Right atrium auricular region (tissue), 2 donors: ENCODE measurements at regions not wholly inside any gene's neighbourhood (a gene's known extent, or its start where the extent isn't known, plus 50 kb on each side); places are given as distances from the start of the nearest gene placed in this dataset.
"Not testable (repeated sequence)": the region's sequence is repeated elsewhere in the genome, so short reads cannot be mapped to it uniquely, and the experiment has no call there.

Experiments
- DNase-seq: peaks from one replicate; pipeline ENCODE4 v3.0.0-alpha.2; 2019; ENCODE audit warnings: low spot score
- H3K27ac ChIP-seq, 2 donors: fragments of 200-600 bp; sonication (generic); 1 replicate in 1 of 2; 2 replicates in 1 of 2; pipeline ENCODE4 v1.5.1; 2016 to 2019
- H3K27me3 ChIP-seq, 2 donors: fragments of 200-600 bp; sonication (generic); one replicate each; pipeline versions ENCODE4 v1.5.1 to v1.6.0; 2017 to 2019
- H3K36me3 ChIP-seq: fragments of 200-600 bp; sonication (generic); one replicate; pipeline ENCODE4 v1.5.1; 2016
- H3K4me1 ChIP-seq, 2 donors: fragments of 200-600 bp; sonication (generic); one replicate each; pipeline versions ENCODE4 v1.5.1 to v1.6.0; 2017 to 2019
- H3K4me3 ChIP-seq, 2 donors: fragments of 200-600 bp; sonication (generic); 1 replicate in 1 of 2; 2 replicates in 1 of 2; pipeline ENCODE4 v1.5.1; 2017 to 2019; ENCODE audit warnings: mild to moderate bottlenecking in 1 of 2, moderate library complexity in 1 of 2
- H3K9me3 ChIP-seq, 2 donors: fragments of 200-600 bp; sonication (generic); one replicate each; pipeline ENCODE4 v1.5.1; 2019
- TF ChIP-seq, protein P1 (sequence below), 2 donors: fragments of 200-600 bp; sonication (generic); IDR thresholded peaks; one replicate each; pipeline ENCODE4 v1.5.1; 2019; ENCODE audit warnings: antibody characterized with exemption in 2 of 2

DNA sequence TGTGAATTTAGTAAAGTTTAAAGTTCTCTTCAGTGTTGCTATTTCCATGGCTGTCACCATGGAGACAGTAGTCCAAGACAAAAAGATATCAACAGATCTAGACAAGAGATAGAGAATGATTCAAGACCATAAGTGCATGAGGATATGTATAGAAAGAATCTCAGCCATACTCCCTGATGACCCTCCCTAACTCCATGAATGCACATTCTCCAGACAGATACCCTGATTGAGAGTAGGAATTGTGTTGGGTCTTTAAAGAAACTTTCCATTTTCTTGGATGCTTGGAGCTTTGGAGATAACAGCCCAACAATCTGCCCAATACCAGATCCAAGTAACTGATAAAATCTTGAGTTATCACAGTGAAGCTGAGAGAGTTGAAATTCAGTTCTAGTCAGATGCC is 1601.2 kb upstream of the CELF4 start:
- no peak overlapping the region for H3K27ac ChIP-seq
- H3K4me3 ChIP-seq, result no peak overlapping the region
- no peaks in the 10 kb centered on the region for H3K9me3 ChIP-seq
- no peaks in the 10 kb centered on the region for H3K36me3 ChIP-seq
- DNase-seq, result no peak
- no peaks in the 10 kb centered on the region for H3K27me3 ChIP-seq
- no peaks in the 10 kb centered on the region for H3K4me1 ChIP-seq
- TF ChIP-seq, protein P1, sequence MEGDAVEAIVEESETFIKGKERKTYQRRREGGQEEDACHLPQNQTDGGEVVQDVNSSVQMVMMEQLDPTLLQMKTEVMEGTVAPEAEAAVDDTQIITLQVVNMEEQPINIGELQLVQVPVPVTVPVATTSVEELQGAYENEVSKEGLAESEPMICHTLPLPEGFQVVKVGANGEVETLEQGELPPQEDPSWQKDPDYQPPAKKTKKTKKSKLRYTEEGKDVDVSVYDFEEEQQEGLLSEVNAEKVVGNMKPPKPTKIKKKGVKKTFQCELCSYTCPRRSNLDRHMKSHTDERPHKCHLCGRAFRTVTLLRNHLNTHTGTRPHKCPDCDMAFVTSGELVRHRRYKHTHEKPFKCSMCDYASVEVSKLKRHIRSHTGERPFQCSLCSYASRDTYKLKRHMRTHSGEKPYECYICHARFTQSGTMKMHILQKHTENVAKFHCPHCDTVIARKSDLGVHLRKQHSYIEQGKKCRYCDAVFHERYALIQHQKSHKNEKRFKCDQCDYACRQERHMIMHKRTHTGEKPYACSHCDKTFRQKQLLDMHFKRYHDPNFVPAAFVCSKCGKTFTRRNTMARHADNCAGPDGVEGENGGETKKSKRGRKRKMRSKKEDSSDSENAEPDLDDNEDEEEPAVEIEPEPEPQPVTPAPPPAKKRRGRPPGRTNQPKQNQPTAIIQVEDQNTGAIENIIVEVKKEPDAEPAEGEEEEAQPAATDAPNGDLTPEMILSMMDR (IDR thresholded peaks at IDR 0.05), result no peak

- DNase-seq, result no peak
- Histone ChIP-seq H3K4me3 (no peak overlapping the region), H3K4me1 (no peaks in the 10 kb centered on the region), H3K27me3 (no peaks in the 10 kb centered on the region), H3K9me3 (no peaks in the 10 kb centered on the region), H3K36me3 (no peaks in the 10 kb centered on the region), H3K27ac (no peak overlapping the region)
- TF ChIP-seq, protein P1 (IDR thresholded peaks at IDR 0.05), result no peak
These were observed 1596.6 kb upstream of the CELF4 start for GRCh38 chr18:39162013-39162827.

- Histone ChIP-seq H3K4me1 (no peaks in the 10 kb centered on the region), H3K27ac (no peak overlapping the region), H3K9me3 (no peaks in the 10 kb centered on the region), H3K27me3 (no peaks in the 10 kb centered on the region), H3K4me3 (no peak overlapping the region), H3K36me3 (no peaks in the 10 kb centered on the region)
- DNase-seq, result no peak
- TF ChIP-seq, protein P1 (IDR thresholded peaks at IDR 0.05), result no peak
These were observed 1583.7 kb upstream of the CELF4 start for GRCh38 chr18:39149211-39149806.

DNA sequence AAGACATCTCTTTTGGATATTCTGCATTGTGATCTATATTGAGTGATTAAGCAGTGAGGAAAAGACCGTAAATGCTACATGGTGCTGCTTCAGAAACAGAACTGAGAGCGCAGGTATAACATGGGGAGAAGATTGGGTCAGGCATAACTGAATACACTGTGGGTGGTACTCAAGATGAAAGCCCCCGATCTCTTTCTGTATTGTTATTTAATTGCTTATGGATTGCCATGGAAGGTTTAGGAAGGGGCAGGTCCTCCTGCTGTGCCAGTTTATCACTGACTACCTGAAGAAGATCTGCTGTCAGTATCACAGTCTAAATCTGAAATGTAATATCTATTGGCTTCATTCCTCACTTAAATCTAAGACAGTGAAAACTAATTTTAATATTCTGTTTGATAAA is 1568.7 kb upstream of the CELF4 start:
- Histone ChIP-seq H3K27ac (no peak overlapping the region), H3K4me1 (no peaks in the 10 kb centered on the region), H3K9me3 (no peaks in the 10 kb centered on the region), H3K4me3 (no peak overlapping the region), H3K27me3 (no peaks in the 10 kb centered on the region), H3K36me3 (no peaks in the 10 kb centered on the region)
- no peak for DNase-seq
- TF ChIP-seq, protein P1 (IDR thresholded peaks at IDR 0.05), result no peak

DNA sequence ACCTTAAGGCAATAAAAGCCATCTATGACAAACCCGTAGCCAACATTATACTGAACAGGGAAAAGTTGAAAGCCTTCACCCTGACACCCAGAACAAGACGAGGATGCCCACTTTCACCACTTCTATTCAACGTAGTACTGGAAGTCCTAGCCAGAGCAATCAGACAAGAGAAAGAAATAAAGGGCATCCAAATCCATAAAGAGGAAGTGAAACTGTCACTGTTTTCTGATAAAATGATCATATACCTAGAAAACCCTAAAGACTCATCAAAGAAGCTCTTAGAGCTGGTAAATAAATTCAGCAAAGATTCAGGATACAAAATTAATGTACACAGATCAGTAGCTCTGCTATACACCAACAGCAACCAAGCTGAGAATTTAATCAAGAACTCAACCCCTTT is 1561.9 kb upstream of the CELF4 start:
- H3K27ac ChIP-seq, H3K27me3 ChIP-seq, H3K4me1 ChIP-seq, H3K36me3 ChIP-seq, H3K9me3 ChIP-seq, H3K4me3 ChIP-seq, DNase-seq: not testable (repeated sequence)

GRCh38 chr18:39113790-39114189 is 1548.2 kb upstream of the CELF4 start:
- DNase-seq, result no peak
- Histone ChIP-seq H3K27ac (no peak overlapping the region), H3K9me3 (no peaks in the 10 kb centered on the region), H3K4me3 (no peak overlapping the region), H3K4me1 (no peaks in the 10 kb centered on the region), H3K36me3 (no peaks in the 10 kb centered on the region), H3K27me3 (no peaks in the 10 kb centered on the region)
- TF ChIP-seq, protein P1 (IDR thresholded peaks at IDR 0.05), result no peak
